Uterus (tissue), 3 donors: ENCODE measurements at regions not wholly inside any gene's neighbourhood (a gene's known extent, or its start where the extent isn't known, plus 50 kb on each side); places are given as distances from the start of the nearest gene placed in this dataset.

Experiments used
- DNase-seq, 2 donors: peaks; one replicate each; pipeline ENCODE4 v3.0.0-alpha.2; 2019 to 2020
- H3K27ac ChIP-seq, 2 donors: fragments of 200-600 bp; sonication (generic); 1 replicate in 1 of 2; 2 replicates in 1 of 2; pipeline ENCODE4 v1.5.1; 2016 to 2018
- H3K27me3 ChIP-seq, 2 donors: fragments of 200-600 bp; sonication (generic); one replicate each; pipeline ENCODE4 v1.5.1; 2018 to 2019; ENCODE audit warnings: control low read depth in 1 of 2
- H3K36me3 ChIP-seq, 2 donors: fragments of 200-600 bp; sonication (generic); one replicate each; pipeline ENCODE4 v1.5.1; 2019; ENCODE audit warnings: control low read depth in 1 of 2
- H3K4me1 ChIP-seq, 2 donors: fragments of 200-600 bp; sonication (generic); one replicate each; pipeline ENCODE4 v1.5.1; 2018 to 2019; ENCODE audit warnings: control low read depth in 1 of 2
- H3K4me3 ChIP-seq, 2 donors: fragments of 200-600 bp; sonication (generic); 1 replicate in 1 of 2; 2 replicates in 1 of 2; pipeline ENCODE4 v1.5.1; 2018 to 2019; ENCODE audit warnings: mild to moderate bottlenecking in 1 of 2
- H3K9me3 ChIP-seq, 2 donors: fragments of 200-600 bp; sonication (generic); one replicate each; pipeline ENCODE4 v1.5.1; 2019; ENCODE audit warnings: control low read depth in 1 of 2
- POLR2A ChIP-seq, 2 donors: fragments of 450-650 bp; IDR thresholded peaks; one replicate each; pipeline ENCODE4 v1.6.1; 2016; ENCODE audit warnings: antibody characterized with exemption in 2 of 2, mild to moderate bottlenecking in 1 of 2, moderate library complexity in 1 of 2
- intact Hi-C: fragments of 100-400 bp; cut with DNase I; formaldehyde crosslinking; loops from one replicate; pipeline ENCODE4 v1.15.1; 2023; ENCODE audit warnings: low total_unique reads
- TF ChIP-seq, protein P1 (sequence below), 4 experiments: fragments of 200-600 bp in 2 of 4; fragments of 450-650 bp in 2 of 4; sonication (generic) in 2 of 4; IDR thresholded peaks; one replicate each; pipeline ENCODE4 v1.5.1; 2016 to 2019; ENCODE audit warnings: antibody characterized with exemption in 4 of 4, mild to moderate bottlenecking in 2 of 4, moderate library complexity in 1 of 4
- donor health status: DM: yes; HTN: yes; CAD: no.

DNA sequence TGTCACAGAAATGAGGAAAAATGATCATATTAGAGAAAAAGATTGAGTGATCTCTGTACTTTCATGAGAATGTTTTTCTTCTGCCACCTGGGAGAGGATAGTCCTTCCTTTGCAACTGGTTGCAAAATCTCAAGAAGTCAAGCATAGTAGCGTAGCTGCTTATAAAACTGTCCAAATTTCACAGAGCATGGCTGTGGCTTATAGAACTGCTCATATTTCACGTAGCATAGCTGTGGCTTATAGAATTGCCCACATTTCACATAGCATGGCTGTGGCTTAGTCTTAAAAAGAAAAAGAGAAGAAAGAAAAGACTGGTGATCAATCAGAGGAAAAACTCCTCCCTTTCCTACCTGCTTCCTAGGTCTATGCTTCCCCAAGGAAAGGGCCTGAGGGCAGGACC is 329.5 kb downstream of the SIPA1L2 start:
- intact Hi-C loops, result no loop called here
- Histone ChIP-seq H3K4me3 (no peak overlapping the region), H3K36me3 (no peaks in the 10 kb centered on the region), H3K27me3 (no peaks in the 10 kb centered on the region), H3K4me1 (no peaks in the 10 kb centered on the region), H3K27ac (no peak overlapping the region), H3K9me3 (no peaks in the 10 kb centered on the region)
- no peak for TF ChIP-seq POLR2A (IDR thresholded peaks at IDR 0.05)
- TF ChIP-seq, protein P1, sequence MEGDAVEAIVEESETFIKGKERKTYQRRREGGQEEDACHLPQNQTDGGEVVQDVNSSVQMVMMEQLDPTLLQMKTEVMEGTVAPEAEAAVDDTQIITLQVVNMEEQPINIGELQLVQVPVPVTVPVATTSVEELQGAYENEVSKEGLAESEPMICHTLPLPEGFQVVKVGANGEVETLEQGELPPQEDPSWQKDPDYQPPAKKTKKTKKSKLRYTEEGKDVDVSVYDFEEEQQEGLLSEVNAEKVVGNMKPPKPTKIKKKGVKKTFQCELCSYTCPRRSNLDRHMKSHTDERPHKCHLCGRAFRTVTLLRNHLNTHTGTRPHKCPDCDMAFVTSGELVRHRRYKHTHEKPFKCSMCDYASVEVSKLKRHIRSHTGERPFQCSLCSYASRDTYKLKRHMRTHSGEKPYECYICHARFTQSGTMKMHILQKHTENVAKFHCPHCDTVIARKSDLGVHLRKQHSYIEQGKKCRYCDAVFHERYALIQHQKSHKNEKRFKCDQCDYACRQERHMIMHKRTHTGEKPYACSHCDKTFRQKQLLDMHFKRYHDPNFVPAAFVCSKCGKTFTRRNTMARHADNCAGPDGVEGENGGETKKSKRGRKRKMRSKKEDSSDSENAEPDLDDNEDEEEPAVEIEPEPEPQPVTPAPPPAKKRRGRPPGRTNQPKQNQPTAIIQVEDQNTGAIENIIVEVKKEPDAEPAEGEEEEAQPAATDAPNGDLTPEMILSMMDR (IDR thresholded peaks at IDR 0.05), result no peak
- DNase-seq, result no peak

DNA sequence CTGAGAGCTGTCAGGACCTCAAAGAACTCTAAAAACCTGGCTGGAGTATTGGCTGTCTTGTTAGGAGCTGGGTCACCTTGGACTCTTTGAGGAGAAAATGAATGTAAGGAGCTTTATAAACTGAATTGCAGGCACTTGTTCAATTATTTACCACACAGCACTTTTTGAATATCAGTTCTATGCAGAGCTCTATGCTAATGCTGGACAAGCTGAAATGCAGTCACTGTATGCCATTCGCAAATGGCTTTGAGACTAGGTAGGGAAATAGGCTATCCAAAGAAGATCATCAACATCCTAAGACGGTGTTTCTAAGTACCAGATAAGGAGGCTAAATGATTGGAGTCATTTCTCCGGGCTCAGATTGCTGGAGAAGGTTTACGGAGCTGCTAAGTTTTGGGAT is 333.5 kb downstream of the SIPA1L2 start:
- Histone ChIP-seq H3K9me3 (no peaks in the 10 kb centered on the region), H3K36me3 (no peaks in the 10 kb centered on the region), H3K4me1 (no peaks in the 10 kb centered on the region), H3K27ac (no peak overlapping the region), H3K4me3 (no peak overlapping the region), H3K27me3 (no peaks in the 10 kb centered on the region)
- intact Hi-C loops, result no loop called here
- DNase-seq, result no peak
- TF ChIP-seq, protein P1 (IDR thresholded peaks at IDR 0.05), result no peak
- TF ChIP-seq POLR2A (IDR thresholded peaks at IDR 0.05), result no peak

DNA sequence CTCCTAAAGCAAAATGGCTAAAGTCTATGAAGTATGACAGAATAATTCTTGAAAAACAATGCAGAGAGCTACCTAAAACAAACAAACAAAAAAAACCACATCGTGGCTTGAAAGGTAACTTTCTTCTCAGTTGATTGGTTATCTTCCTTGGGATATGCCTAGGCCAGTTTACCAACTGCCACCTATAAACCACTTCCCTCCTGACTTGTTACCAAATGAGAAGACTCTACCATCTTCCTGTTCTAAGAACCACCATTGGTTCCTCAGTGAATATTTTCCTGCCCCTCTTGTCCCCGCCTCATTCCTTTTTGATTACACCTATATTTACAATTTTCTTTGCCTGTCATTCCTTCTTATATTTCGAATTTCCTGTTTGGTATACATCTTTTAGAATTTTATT is 336.6 kb downstream of the SIPA1L2 start:
- H3K36me3 ChIP-seq, result no peaks in the 10 kb centered on the region
- no peaks in the 10 kb centered on the region for H3K9me3 ChIP-seq
- no peak overlapping the region for H3K4me3 ChIP-seq
- intact Hi-C loops, result no loop called here
- no peak for TF ChIP-seq POLR2A (IDR thresholded peaks at IDR 0.05)
- TF ChIP-seq, protein P1 (IDR thresholded peaks at IDR 0.05), result no peak
- H3K27ac ChIP-seq, result no peak overlapping the region
- H3K4me1 ChIP-seq, result no peaks in the 10 kb centered on the region
- no peaks in the 10 kb centered on the region for H3K27me3 ChIP-seq
- DNase-seq, result no peak

DNA sequence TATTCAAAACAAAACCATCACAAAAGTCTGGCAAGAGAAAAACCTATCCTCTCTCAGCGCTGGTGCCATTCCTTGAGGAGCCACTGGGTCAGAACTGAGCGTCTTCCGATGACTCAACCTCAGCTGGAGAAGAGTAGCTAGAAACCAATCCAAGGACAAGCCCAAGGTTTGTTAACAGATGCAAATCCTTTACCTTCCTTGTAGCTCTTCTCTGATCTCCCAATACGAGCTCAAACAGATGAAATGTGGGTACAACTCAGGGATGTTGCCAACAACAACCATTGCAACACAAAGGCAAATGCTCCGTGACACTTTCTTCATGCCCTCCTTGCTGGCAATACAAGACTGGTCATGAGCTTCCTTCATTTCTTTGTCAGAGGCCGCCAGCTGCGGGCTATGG is 337.1 kb downstream of the SIPA1L2 start:
- TF ChIP-seq POLR2A (IDR thresholded peaks at IDR 0.05), result no peak
- TF ChIP-seq, protein P1 (IDR thresholded peaks at IDR 0.05), result no peak
- no peaks in the 10 kb centered on the region for H3K27me3 ChIP-seq
- no peak overlapping the region for H3K4me3 ChIP-seq
- no peak for DNase-seq
- no peaks in the 10 kb centered on the region for H3K9me3 ChIP-seq
- no peaks in the 10 kb centered on the region for H3K36me3 ChIP-seq
- intact Hi-C loops, result no loop called here
- H3K4me1 ChIP-seq, result no peaks in the 10 kb centered on the region
- H3K27ac ChIP-seq, result no peak overlapping the region

DNA sequence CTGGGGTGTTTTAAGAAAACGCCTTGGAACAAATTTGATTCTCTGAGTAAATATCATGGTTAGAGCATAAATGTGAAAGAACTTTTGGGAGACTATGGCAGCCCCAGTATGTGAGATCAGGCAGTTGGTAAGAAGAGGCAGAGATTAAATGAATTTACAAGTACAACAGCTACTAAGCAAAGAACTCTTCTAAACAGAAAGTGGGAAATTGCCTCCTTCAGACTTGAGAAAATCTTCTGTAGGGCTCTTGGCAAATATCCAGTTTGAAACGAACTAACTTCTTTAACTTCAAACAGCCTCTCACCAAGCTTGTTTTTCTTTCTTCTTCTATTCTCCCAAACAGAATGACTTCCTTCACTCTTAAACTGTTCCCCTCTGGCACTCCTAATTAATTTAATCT is 337.7 kb downstream of the SIPA1L2 start:
- H3K27ac ChIP-seq, result no peak overlapping the region
- H3K9me3 ChIP-seq, result no peaks in the 10 kb centered on the region
- no peak for TF ChIP-seq POLR2A (IDR thresholded peaks at IDR 0.05)
- TF ChIP-seq, protein P1 (IDR thresholded peaks at IDR 0.05), result no peak
- intact Hi-C loops, result no loop called here
- H3K4me1 ChIP-seq, result no peaks in the 10 kb centered on the region
- no peak overlapping the region for H3K4me3 ChIP-seq
- DNase-seq, result no peak
- no peaks in the 10 kb centered on the region for H3K27me3 ChIP-seq
- H3K36me3 ChIP-seq, result no peaks in the 10 kb centered on the region
